ENCODE measurements at regions not wholly inside any gene's neighbourhood (a gene's known extent, or its start where the extent isn't known, plus 50 kb on each side); places are given as distances from the start of the nearest gene placed in this dataset.

DNA sequence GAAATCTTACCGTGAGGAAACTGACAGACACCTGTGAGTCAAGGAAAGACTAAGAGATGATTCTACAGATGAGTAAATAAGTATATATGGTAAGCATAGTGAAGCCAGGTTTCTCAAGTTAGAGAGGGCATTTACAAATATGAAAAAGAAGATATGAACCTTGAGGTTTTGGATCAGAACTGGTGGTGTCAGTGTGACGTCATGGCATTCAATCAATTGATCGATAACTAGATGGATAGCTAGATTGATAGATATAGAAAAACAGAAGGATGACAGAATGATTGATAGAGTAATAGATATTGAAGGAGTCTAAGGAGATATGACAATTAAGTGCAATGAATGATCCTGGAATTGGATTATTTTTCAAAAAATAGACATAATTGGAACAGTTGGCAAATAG is 350.2 kb upstream of the MC4R start:
- DNase-seq (ENCODE audit: low read depth), result no peak
- H3K4me3 ChIP-seq (ENCODE audit: low read length), result no peak overlapping the region
- TF ChIP-seq, protein P1, sequence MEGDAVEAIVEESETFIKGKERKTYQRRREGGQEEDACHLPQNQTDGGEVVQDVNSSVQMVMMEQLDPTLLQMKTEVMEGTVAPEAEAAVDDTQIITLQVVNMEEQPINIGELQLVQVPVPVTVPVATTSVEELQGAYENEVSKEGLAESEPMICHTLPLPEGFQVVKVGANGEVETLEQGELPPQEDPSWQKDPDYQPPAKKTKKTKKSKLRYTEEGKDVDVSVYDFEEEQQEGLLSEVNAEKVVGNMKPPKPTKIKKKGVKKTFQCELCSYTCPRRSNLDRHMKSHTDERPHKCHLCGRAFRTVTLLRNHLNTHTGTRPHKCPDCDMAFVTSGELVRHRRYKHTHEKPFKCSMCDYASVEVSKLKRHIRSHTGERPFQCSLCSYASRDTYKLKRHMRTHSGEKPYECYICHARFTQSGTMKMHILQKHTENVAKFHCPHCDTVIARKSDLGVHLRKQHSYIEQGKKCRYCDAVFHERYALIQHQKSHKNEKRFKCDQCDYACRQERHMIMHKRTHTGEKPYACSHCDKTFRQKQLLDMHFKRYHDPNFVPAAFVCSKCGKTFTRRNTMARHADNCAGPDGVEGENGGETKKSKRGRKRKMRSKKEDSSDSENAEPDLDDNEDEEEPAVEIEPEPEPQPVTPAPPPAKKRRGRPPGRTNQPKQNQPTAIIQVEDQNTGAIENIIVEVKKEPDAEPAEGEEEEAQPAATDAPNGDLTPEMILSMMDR (conservative IDR thresholded peaks at IDR 0.05; ENCODE audit: low read depth, low read length), result no peak

DNA sequence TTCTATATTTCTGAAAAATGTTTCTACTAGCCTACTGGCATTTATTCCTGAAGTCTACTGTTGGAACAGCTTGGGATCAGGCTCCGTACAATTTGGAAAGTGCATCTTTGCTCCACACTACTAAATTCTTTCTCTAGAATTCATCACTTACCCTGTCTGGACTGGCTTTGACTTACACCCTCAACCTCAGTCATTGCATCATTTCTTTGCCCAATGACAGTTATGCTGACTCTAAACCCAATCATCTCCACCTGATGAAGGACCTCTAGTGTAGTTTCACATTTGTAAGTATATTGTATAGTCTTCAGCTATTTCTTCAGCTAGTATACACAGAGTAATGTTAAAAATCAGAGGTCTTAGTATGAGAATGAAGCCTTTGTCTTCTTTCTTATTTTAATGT is 359.6 kb upstream of the MC4R start:
- no peak overlapping the region for H3K4me3 ChIP-seq (ENCODE audit: low read length)
- TF ChIP-seq, protein P1 (conservative IDR thresholded peaks at IDR 0.05; ENCODE audit: low read depth, low read length), result no peak
- no peak for DNase-seq (ENCODE audit: low read depth)

DNA sequence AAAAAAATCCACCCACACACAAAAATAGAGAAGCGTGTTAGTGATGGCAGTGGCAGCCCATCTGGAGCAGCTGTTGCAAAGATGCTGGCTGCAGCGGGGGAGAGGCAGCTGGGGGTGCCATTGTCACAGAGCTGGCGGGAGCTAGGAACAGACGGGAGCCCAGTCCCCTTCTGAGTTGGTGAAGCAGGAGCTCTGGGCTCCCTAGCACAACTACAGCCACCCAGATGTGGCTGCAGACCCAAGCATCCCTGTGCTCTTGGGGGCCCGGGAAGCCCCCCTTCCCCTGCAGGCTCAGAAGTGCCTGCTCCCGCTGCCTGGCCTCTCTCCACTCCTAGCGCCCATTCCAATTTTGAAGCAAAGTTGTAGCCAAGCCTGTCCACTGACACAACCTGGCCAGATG is 366.6 kb upstream of the MC4R start:
- no peak for DNase-seq (ENCODE audit: low read depth)
- H3K4me3 ChIP-seq (ENCODE audit: low read length), result no peak overlapping the region
- TF ChIP-seq, protein P1 (conservative IDR thresholded peaks at IDR 0.05; ENCODE audit: low read depth, low read length), result no peak

DNA sequence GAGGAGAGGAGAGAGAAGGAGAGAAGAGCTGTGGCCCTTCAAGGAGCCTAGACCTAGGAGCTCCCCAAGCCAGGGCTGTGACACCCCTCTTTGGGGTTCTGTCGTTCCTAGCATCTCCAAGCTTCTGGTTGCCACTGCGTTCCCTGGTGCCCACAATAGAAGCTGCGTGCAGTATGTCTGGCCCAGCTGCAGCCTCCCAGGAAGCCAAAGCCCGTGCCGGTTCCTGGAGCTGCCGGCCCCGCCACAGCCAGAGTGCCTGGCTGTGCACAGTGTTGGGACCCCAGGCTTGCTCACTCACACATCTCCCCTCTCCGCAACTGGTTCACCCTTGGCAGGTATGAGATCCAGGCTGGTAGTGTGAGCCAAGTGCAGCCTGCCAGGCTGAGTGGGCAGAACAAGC is 367.7 kb upstream of the MC4R start:
- DNase-seq (ENCODE audit: low read depth), result no peak
- TF ChIP-seq, protein P1 (conservative IDR thresholded peaks at IDR 0.05; ENCODE audit: low read depth, low read length), result no peak
- no peak overlapping the region for H3K4me3 ChIP-seq (ENCODE audit: low read length)

DNA sequence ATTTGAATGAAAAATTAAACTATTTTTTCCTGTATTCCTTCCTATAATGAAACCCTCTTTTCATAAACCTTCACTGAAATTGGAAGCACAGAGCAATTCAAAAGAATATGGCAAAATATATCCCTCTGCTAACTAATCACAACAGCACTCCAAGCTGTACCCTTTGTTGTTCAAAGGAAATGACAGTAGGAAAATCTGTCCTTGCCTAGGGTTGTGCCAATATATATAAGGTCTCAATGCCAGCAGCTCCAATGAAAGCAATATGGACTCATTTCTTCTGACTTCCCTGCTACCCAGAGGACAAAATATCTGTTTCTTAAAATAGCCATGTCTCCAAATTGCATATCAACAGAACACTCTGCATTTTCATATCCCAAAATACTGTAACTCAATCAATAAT is 373.9 kb upstream of the MC4R start:
- DNase-seq (ENCODE audit: low read depth), result no peak
- TF ChIP-seq, protein P1 (conservative IDR thresholded peaks at IDR 0.05; ENCODE audit: low read depth, low read length), result no peak
- H3K4me3 ChIP-seq (ENCODE audit: low read length), result no peak overlapping the region

DNA sequence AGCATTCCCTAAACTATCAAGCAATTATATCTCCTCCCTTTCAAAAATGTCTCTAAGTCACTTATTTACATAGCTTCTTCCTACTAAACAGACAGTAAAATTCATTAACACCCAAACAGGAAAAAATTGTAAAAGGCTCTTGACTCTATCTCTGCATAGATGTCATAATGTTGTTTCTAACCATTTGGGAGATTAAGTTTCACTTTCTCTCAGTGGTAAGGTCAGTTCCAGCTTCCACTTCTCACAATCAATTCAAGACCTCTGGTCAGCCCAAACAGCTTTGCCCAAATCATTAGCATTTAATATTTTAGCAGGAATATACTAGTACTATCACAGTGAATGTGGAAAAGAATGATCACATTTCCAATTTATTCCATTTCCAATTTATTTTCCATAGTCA is 374.3 kb upstream of the MC4R start:
- H3K4me3 ChIP-seq (ENCODE audit: low read length), result no peak overlapping the region
- DNase-seq (ENCODE audit: low read depth), result no peak
- TF ChIP-seq, protein P1 (conservative IDR thresholded peaks at IDR 0.05; ENCODE audit: low read depth, low read length), result no peak

DNA sequence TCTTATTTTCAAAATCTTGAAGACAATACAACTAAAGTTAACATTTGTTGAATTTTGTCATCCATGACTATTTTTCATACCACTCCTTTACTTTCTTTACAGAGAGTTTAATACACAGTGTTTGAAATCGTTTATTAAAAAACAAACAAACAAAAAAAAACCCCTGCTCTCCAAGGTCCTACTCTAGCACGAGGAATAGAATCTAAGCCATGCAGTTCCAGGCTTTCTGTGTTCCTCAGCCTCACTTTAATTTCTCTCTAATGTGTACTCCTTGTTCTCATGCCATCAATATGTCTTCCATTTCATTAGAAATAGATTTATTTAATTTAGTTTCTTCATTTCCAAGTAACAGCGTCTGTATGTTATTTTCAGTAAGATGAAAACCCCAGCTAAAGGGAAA is 381.2 kb upstream of the MC4R start:
- TF ChIP-seq, protein P1 (conservative IDR thresholded peaks at IDR 0.05; ENCODE audit: low read depth, low read length), result no peak
- H3K4me3 ChIP-seq (ENCODE audit: low read length), result no peak overlapping the region

More for the DNA sequence above, 381.2 kb upstream of the MC4R start:
- DNase-seq (ENCODE audit: low read depth), result no peak
